SK-N-SH treated with all-trans-retinoic acid at 6 μM for 48 hours (cell line): ENCODE measurements at regions not wholly inside any gene's neighbourhood (a gene's known extent, or its start where the extent isn't known, plus 50 kb on each side); places are given as distances from the start of the nearest gene placed in this dataset.

Experiments used
- ARNTL ChIP-seq: fragments of 450-650 bp; formaldehyde crosslinking; IDR thresholded peaks from 2 replicates; pipeline ENCODE4 v1.5.0; 2020; ENCODE audit warnings: low read depth, mild to moderate bottlenecking, moderate library complexity, borderline replicate concordance
- CREB5 ChIP-seq: fragments of 250-450 bp; sonication (Bioruptor Pico); IDR thresholded peaks from 2 replicates; pipeline ENCODE4 v1.5.1; 2020; ENCODE audit warnings: low read depth, mild to moderate bottlenecking, moderate library complexity
- ESRRG ChIP-seq: fragments of 250-450 bp; sonication (Bioruptor Pico); IDR thresholded peaks from 2 replicates; pipeline ENCODE4 v1.6.1; 2021; ENCODE audit warnings: mild to moderate bottlenecking
- POU6F1 ChIP-seq: fragments of 250-450 bp; sonication (Bioruptor Pico); IDR thresholded peaks from 2 replicates; pipeline ENCODE4 v1.8.0; 2021; ENCODE audit warnings: low read depth, mild to moderate bottlenecking, moderate library complexity, borderline replicate concordance
- SNAI2 ChIP-seq: fragments of 250-450 bp; sonication (Bioruptor Pico); IDR thresholded peaks from 2 replicates; pipeline ENCODE4 v1.5.0; 2020; ENCODE audit warnings: mild to moderate bottlenecking, moderate library complexity
- TSHZ2 ChIP-seq: fragments of 250-450 bp; sonication (Bioruptor Pico); IDR thresholded peaks from 2 replicates; pipeline ENCODE4 v1.5.0; 2020; ENCODE audit warnings: mild to moderate bottlenecking, moderate library complexity

- TF ChIP-seq TSHZ2 (CRISPR knock-in tag) = no peak
- TF ChIP-seq POU6F1 (CRISPR knock-in tag) = no peak
- TF ChIP-seq ARNTL (CRISPR knock-in tag) = no peak
- TF ChIP-seq ESRRG (CRISPR knock-in tag) = no peak
- no peak for TF ChIP-seq SNAI2 (CRISPR knock-in tag)
- TF ChIP-seq CREB5 (CRISPR knock-in tag) = no peak
These were observed 898.2 kb upstream of the AGA start for GRCh38 chr4:178340468-178340867.
